ENCODE measurements at regions not wholly inside any gene's neighbourhood (a gene's known extent, or its start where the extent isn't known, plus 50 kb on each side); places are given as distances from the start of the nearest gene placed in this dataset.
"Not testable (repeated sequence)": the region's sequence is repeated elsewhere in the genome, so short reads cannot be mapped to it uniquely, and the experiment has no call there.

DNA sequence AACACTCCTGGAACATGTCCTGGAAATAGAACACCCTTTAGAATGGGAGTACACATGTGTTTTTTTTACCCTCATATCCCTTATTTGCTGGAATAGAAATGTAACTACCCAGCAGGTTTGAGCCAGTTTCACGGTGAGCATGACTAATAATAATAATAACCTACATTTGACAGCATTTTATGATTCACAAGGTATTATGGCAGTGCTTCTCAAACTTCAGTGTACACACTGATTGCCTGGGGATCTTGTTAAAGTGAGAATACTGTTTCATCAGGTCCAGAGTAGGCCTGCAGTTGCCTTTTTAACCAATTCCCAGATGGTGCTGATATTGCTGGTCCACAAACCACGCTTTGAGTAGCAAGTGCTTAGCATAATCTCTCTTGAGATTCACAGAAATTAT lies 63.9 kb downstream of the NFKBIZ start:
- no peaks in the 10 kb centered on the region for H3F3A ChIP-seq (ENCODE audit: insufficient read depth, low read length)
- no peaks in the 10 kb centered on the region for H3K4me1 ChIP-seq (ENCODE audit: low read length)
- no peaks in the 10 kb centered on the region for H3K27me3 ChIP-seq (replicated peaks; ENCODE audit: insufficient read depth, low read length)
- no peak overlapping the region for H2AFZ ChIP-seq (ENCODE audit: low read length)
- no peak overlapping the region for H3K9ac ChIP-seq (ENCODE audit: low read length)
- H3K79me2 ChIP-seq (ENCODE audit: low read length) = no peaks in the 10 kb centered on the region
- no peaks in the 10 kb centered on the region for H3K36me3 ChIP-seq (replicated peaks; ENCODE audit: insufficient read depth, low read length)
- H3K27ac ChIP-seq (ENCODE audit: low read length) = no peak overlapping the region
- TF ChIP-seq EZH2phosphoT487 (IDR thresholded peaks at IDR 0.05; ENCODE audit: low read length) (no peak), EZH2 (optimal IDR thresholded peaks at IDR 0.05; ENCODE audit: low read depth, low read length) (no peak)
- TF ChIP-seq, protein P1, sequence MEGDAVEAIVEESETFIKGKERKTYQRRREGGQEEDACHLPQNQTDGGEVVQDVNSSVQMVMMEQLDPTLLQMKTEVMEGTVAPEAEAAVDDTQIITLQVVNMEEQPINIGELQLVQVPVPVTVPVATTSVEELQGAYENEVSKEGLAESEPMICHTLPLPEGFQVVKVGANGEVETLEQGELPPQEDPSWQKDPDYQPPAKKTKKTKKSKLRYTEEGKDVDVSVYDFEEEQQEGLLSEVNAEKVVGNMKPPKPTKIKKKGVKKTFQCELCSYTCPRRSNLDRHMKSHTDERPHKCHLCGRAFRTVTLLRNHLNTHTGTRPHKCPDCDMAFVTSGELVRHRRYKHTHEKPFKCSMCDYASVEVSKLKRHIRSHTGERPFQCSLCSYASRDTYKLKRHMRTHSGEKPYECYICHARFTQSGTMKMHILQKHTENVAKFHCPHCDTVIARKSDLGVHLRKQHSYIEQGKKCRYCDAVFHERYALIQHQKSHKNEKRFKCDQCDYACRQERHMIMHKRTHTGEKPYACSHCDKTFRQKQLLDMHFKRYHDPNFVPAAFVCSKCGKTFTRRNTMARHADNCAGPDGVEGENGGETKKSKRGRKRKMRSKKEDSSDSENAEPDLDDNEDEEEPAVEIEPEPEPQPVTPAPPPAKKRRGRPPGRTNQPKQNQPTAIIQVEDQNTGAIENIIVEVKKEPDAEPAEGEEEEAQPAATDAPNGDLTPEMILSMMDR (IDR thresholded peaks at IDR 0.05; ENCODE audit: low read length) = no peak
- H3K4me2 ChIP-seq (ENCODE audit: low read depth, low read length) = no peak overlapping the region
- H4K20me1 ChIP-seq (ENCODE audit: insufficient read depth, low read length) = no peaks in the 10 kb centered on the region
- no peak for DNase-seq
- H3K9me2 ChIP-seq (replicated peaks; ENCODE audit: insufficient read depth, low read length) = no peaks in the 10 kb centered on the region
- no peak overlapping the region for H3K4me3 ChIP-seq (ENCODE audit: low read length)
- no peaks in the 10 kb centered on the region for H3K9me3 ChIP-seq (replicated peaks; ENCODE audit: insufficient read depth, low read length)

GRCh38 chr3:101917761-101918160 lies 68.4 kb downstream of the NFKBIZ start:
- H3K27ac ChIP-seq (ENCODE audit: low read length); H4K20me1 ChIP-seq (ENCODE audit: insufficient read depth, low read length); H3F3A ChIP-seq (ENCODE audit: insufficient read depth, low read length): not testable (repeated sequence)

DNA sequence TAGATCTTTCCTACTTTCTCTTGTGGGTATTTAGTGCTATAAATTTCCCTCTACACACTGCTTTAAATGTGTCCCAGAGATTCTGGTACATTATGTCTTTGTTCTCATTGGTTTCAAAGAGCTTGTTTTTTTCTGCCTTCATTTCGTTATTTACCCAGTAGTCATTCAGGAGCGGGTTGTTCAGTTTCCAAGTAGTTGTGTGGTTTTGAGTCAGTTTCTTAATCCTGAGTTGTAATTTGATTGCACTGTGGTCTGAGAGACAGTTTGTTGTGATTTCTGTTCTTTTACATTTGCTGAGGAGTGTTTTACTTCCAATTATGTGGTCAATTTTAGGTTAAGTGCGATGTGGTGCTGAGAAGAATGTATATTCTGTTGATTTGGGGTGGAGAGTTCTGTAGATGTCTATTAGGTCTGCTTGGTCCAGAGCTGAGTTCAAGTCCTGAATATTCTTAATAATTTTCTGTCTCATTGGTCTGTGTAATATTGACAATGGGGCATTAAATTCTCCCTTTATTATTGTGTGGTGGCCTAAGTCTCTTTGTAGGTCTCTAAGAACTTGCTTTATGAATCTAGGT lies 72.9 kb downstream of the NFKBIZ start:
- not testable (repeated sequence) for H3K9me2 ChIP-seq (replicated peaks; ENCODE audit: insufficient read depth, low read length); H4K20me1 ChIP-seq (ENCODE audit: insufficient read depth, low read length); H3K4me3 ChIP-seq (ENCODE audit: low read length); H2AFZ ChIP-seq (ENCODE audit: low read length); H3K36me3 ChIP-seq (replicated peaks; ENCODE audit: insufficient read depth, low read length); H3K4me1 ChIP-seq (ENCODE audit: low read length); H3K4me2 ChIP-seq (ENCODE audit: low read depth, low read length); H3F3A ChIP-seq (ENCODE audit: insufficient read depth, low read length); H3K79me2 ChIP-seq (ENCODE audit: low read length); H3K9ac ChIP-seq (ENCODE audit: low read length); H3K9me3 ChIP-seq (replicated peaks; ENCODE audit: insufficient read depth, low read length); DNase-seq; H3K27ac ChIP-seq (ENCODE audit: low read length); H3K27me3 ChIP-seq (replicated peaks; ENCODE audit: insufficient read depth, low read length)

More at GRCh38 chr3:101917761-101918160, 68.4 kb downstream of the NFKBIZ start:
- H3K27me3 ChIP-seq (replicated peaks; ENCODE audit: insufficient read depth, low read length); H2AFZ ChIP-seq (ENCODE audit: low read length); H3K36me3 ChIP-seq (replicated peaks; ENCODE audit: insufficient read depth, low read length); H3K4me3 ChIP-seq (ENCODE audit: low read length); H3K9me2 ChIP-seq (replicated peaks; ENCODE audit: insufficient read depth, low read length); H3K4me2 ChIP-seq (ENCODE audit: low read depth, low read length); H3K79me2 ChIP-seq (ENCODE audit: low read length); H3K4me1 ChIP-seq (ENCODE audit: low read length); DNase-seq; H3K9ac ChIP-seq (ENCODE audit: low read length); H3K9me3 ChIP-seq (replicated peaks; ENCODE audit: insufficient read depth, low read length): not testable (repeated sequence)

GRCh38 chr3:101924621-101925020 lies 75.3 kb downstream of the NFKBIZ start:
- not testable (repeated sequence) for H3K9me2 ChIP-seq (replicated peaks; ENCODE audit: insufficient read depth, low read length); H3K4me3 ChIP-seq (ENCODE audit: low read length); H3F3A ChIP-seq (ENCODE audit: insufficient read depth, low read length); H3K27me3 ChIP-seq (replicated peaks; ENCODE audit: insufficient read depth, low read length); H3K36me3 ChIP-seq (replicated peaks; ENCODE audit: insufficient read depth, low read length); H3K4me1 ChIP-seq (ENCODE audit: low read length); H3K9ac ChIP-seq (ENCODE audit: low read length); H2AFZ ChIP-seq (ENCODE audit: low read length); H3K79me2 ChIP-seq (ENCODE audit: low read length); H3K9me3 ChIP-seq (replicated peaks; ENCODE audit: insufficient read depth, low read length); DNase-seq; H4K20me1 ChIP-seq (ENCODE audit: insufficient read depth, low read length); H3K4me2 ChIP-seq (ENCODE audit: low read depth, low read length); H3K27ac ChIP-seq (ENCODE audit: low read length)

- H3K9ac ChIP-seq (ENCODE audit: low read length); H3K4me3 ChIP-seq (ENCODE audit: low read length); H2AFZ ChIP-seq (ENCODE audit: low read length); H3K27me3 ChIP-seq (replicated peaks; ENCODE audit: insufficient read depth, low read length); DNase-seq; H3K36me3 ChIP-seq (replicated peaks; ENCODE audit: insufficient read depth, low read length); H4K20me1 ChIP-seq (ENCODE audit: insufficient read depth, low read length); H3K4me1 ChIP-seq (ENCODE audit: low read length); H3K4me2 ChIP-seq (ENCODE audit: low read depth, low read length); H3K27ac ChIP-seq (ENCODE audit: low read length); H3F3A ChIP-seq (ENCODE audit: insufficient read depth, low read length); H3K79me2 ChIP-seq (ENCODE audit: low read length); H3K9me2 ChIP-seq (replicated peaks; ENCODE audit: insufficient read depth, low read length); H3K9me3 ChIP-seq (replicated peaks; ENCODE audit: insufficient read depth, low read length): not testable (repeated sequence)
Measured at GRCh38 chr3:101925124-101925523, 75.8 kb downstream of the NFKBIZ start.

Measured in MM.1S (cell line).